ENCODE measurements at regions not wholly inside any gene's neighbourhood (a gene's known extent, or its start where the extent isn't known, plus 50 kb on each side); places are given as distances from the start of the nearest gene placed in this dataset.

- CTCF ChIA-PET = interaction anchor here (1.5 kb wide), 1 partner anchor 9 kb away, joined by 6 read pairs; no protein-coding TSS in a partner anchor
- H3K27me3 ChIP-seq (ENCODE audit: control insufficient read depth, insufficient read depth, low read length) = peaks cover 1% of the 10 kb centered on the region; the same call in 1 of the 2 replicates
- POLR2A ChIA-PET = no interaction called here
Observed at GRCh38 chr5:135221187-135221473, 177.9 kb downstream of the MACROH2A1 start.

GRCh38 chr5:135220394-135221186 lies 178.4 kb downstream of the MACROH2A1 start:
- POLR2A ChIA-PET = no interaction called here
- CTCF ChIA-PET = no interaction called here
- H3K36me3 ChIP-seq (ENCODE audit: control insufficient read depth, insufficient read depth, low read length) = no peaks in the 10 kb centered on the region
- no peak for DNase-seq (ENCODE audit: low read depth)
- H3K27me3 ChIP-seq (ENCODE audit: control insufficient read depth, insufficient read depth, low read length) = peaks cover 1% of the 10 kb centered on the region; the same call in 1 of the 2 replicates
- no peak overlapping the region for H3K4me3 ChIP-seq (ENCODE audit: low read depth, low read length)
- TF ChIP-seq CTCF (IDR thresholded peaks at IDR 0.05; ENCODE audit: insufficient read depth, low read depth, low read length) = no peak

More at GRCh38 chr5:135221187-135221473, 177.9 kb downstream of the MACROH2A1 start:
- no peak for DNase-seq (ENCODE audit: low read depth)
- Histone ChIP-seq H3K36me3 (ENCODE audit: control insufficient read depth, insufficient read depth, low read length) (no peaks in the 10 kb centered on the region), H3K4me3 (ENCODE audit: low read depth, low read length) (no peak overlapping the region)
- no peak for TF ChIP-seq CTCF (IDR thresholded peaks at IDR 0.05; ENCODE audit: insufficient read depth, low read depth, low read length)

- no peaks in the 10 kb centered on the region for H3K36me3 ChIP-seq (ENCODE audit: control insufficient read depth, insufficient read depth, low read length)
- no peak for DNase-seq (ENCODE audit: low read depth)
- ChIA-PET CTCF (no interaction called here), POLR2A (no interaction called here)
- H3K27me3 ChIP-seq (ENCODE audit: control insufficient read depth, insufficient read depth, low read length) = peaks cover 1% of the 10 kb centered on the region; the same call in 1 of the 2 replicates
- H3K4me3 ChIP-seq (ENCODE audit: low read depth, low read length) = no peak overlapping the region
- TF ChIP-seq CTCF (IDR thresholded peaks at IDR 0.05; ENCODE audit: insufficient read depth, low read depth, low read length) = no peak
Observed at GRCh38 chr5:135219868-135220267, 179.2 kb downstream of the MACROH2A1 start.

GRCh38 chr5:135218790-135219568 lies 180.1 kb downstream of the MACROH2A1 start:
- Histone ChIP-seq H3K27me3 (ENCODE audit: control insufficient read depth, insufficient read depth, low read length) (no peaks in the 10 kb centered on the region), H3K36me3 (ENCODE audit: control insufficient read depth, insufficient read depth, low read length) (no peaks in the 10 kb centered on the region), H3K4me3 (ENCODE audit: low read depth, low read length) (no peak overlapping the region)
- DNase-seq (ENCODE audit: low read depth) = no peak
- ChIA-PET CTCF (no interaction called here), POLR2A (no interaction called here)
- no peak for TF ChIP-seq CTCF (IDR thresholded peaks at IDR 0.05; ENCODE audit: insufficient read depth, low read depth, low read length)

- no peak for TF ChIP-seq CTCF (IDR thresholded peaks at IDR 0.05; ENCODE audit: insufficient read depth, low read depth, low read length)
- POLR2A ChIA-PET = no interaction called here
Observed at GRCh38 chr5:135218486-135218755, 180.6 kb downstream of the MACROH2A1 start.

More at GRCh38 chr5:135218486-135218755, 180.6 kb downstream of the MACROH2A1 start:
- no peak for DNase-seq (ENCODE audit: low read depth)
- CTCF ChIA-PET = no interaction called here
- Histone ChIP-seq H3K27me3 (ENCODE audit: control insufficient read depth, insufficient read depth, low read length) (no peaks in the 10 kb centered on the region), H3K36me3 (ENCODE audit: control insufficient read depth, insufficient read depth, low read length) (no peaks in the 10 kb centered on the region), H3K4me3 (ENCODE audit: low read depth, low read length) (no peak overlapping the region)

Measured in BJ (cell line).